ENCODE measurements at regions not wholly inside any gene's neighbourhood (a gene's known extent, or its start where the extent isn't known, plus 50 kb on each side); places are given as distances from the start of the nearest gene placed in this dataset.

DNA sequence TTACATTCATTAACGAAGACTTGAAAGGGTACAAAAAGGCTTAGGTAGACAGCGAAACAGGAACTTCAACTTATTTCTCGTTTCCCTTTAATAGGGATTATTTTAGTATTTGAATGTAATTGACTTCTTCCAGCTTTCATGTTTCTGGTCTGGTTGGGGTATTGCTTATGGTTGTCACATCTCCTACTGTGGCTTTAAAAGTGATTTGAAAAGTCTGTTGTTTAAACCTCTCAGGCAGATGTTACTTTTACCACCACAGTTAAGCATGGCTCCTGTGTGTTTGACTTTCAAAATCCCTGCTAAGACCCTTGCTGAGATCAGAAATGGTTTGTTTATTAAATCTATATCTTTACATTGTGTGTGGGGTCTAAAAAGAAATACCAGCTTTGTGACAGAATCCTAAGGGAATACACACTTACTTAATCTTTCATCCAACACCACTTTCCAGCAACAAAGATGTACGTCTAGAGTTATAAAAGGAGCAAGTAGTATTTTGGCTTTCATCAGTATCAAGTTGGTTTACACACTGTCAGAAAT, 661.2 kb downstream of the FAT4 start:
- TF ChIP-seq, protein P1, sequence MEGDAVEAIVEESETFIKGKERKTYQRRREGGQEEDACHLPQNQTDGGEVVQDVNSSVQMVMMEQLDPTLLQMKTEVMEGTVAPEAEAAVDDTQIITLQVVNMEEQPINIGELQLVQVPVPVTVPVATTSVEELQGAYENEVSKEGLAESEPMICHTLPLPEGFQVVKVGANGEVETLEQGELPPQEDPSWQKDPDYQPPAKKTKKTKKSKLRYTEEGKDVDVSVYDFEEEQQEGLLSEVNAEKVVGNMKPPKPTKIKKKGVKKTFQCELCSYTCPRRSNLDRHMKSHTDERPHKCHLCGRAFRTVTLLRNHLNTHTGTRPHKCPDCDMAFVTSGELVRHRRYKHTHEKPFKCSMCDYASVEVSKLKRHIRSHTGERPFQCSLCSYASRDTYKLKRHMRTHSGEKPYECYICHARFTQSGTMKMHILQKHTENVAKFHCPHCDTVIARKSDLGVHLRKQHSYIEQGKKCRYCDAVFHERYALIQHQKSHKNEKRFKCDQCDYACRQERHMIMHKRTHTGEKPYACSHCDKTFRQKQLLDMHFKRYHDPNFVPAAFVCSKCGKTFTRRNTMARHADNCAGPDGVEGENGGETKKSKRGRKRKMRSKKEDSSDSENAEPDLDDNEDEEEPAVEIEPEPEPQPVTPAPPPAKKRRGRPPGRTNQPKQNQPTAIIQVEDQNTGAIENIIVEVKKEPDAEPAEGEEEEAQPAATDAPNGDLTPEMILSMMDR (IDR thresholded peaks at IDR 0.05; ENCODE audit: low read length): no peak
- no peak for TF ChIP-seq EZH2phosphoT487 (IDR thresholded peaks at IDR 0.05; ENCODE audit: low read length)
